HCT116 (cell line): ENCODE measurements at regions not wholly inside any gene's neighbourhood (a gene's known extent, or its start where the extent isn't known, plus 50 kb on each side); places are given as distances from the start of the nearest gene placed in this dataset.

Experiments used
- ATAC-seq: fragments of 200-7000 bp; cut with Tn5 transposase; 2 replicates; pipeline ENCODE4 v1.9.1; 2020; ENCODE audit warnings: mild to moderate bottlenecking, moderate library complexity
- BruUV-seq: library from RNA; stranded (reverse); fragments of 400-500 nt; replicated peaks from 2 replicates; lab custom pipeline; 2021; lab: Mats Ljungman, UMichigan
- CTCF ChIA-PET: fragments of 300-600 bp; sonication (Branson Sonifier 250); formaldehyde crosslinking; loops from one replicate; lab custom pipeline; 2021; ENCODE audit warnings: antibody characterized with exemption; lab: Charles Lee
- POLR2A ChIA-PET: fragments of 300-600, 350-600 bp; sonication (Branson Sonifier 250); formaldehyde crosslinking; loops from one replicate; lab custom pipeline; 2021; ENCODE audit warnings: antibody characterized with exemption; lab: Charles Lee
- RAD21 ChIA-PET, 2 experiments: fragments of 300-600 bp; sonication (Branson Sonifier 250); formaldehyde crosslinking; loops; one replicate each; lab custom pipeline; 2023; ENCODE audit warnings: low total read pairs in 2 of 2; ENCODE audit not compliant: uncharacterized antibody in 2 of 2, unreplicated experiment in 2 of 2, low non-redundant PET in 1 of 2; lab: Charles Lee
- DNase-seq: peaks from one replicate; pipeline ENCODE4 v3.0.0-alpha.2; 2010; ENCODE audit warnings: low read depth, low spot score
- H2AFZ ChIP-seq: fragments of 200-600 bp; shearing (Covaris generic), sonication (generic); 2 replicates; pipeline ENCODE4 v1.6.1; 2017; ENCODE audit warnings: low read depth, mixed run types, mixed read lengths, antibody characterized with exemption, low read length; ENCODE audit not compliant: poor library complexity, severe bottlenecking
- H3K27ac ChIP-seq: 2 replicates; pipeline ENCODE4 v1.5.1; 2012; ENCODE audit warnings: low read depth, low read length
- H3K27me3 ChIP-seq: fragments of 200-600 bp; sonication (generic); 2 replicates; pipeline ENCODE4 v1.6.1; 2016; ENCODE audit warnings: mixed run types, low read length, mixed read lengths; ENCODE audit not compliant: insufficient read depth
- H3K36me3 ChIP-seq, 2 experiments: fragments of 200-500 bp in 1 of 2; fragments of 200-600 bp in 1 of 2; sonication (Bioruptor generic) in 1 of 2; sonication (generic) in 1 of 2; 2 replicates each; pipeline versions ENCODE4 v1.5.1 to v1.6.1; 2014 to 2016; ENCODE audit warnings: low read length in 2 of 2, inconsistent platforms in 1 of 2, mixed read lengths in 1 of 2, mixed run types in 1 of 2; ENCODE audit not compliant: insufficient read depth in 2 of 2, control insufficient read depth in 1 of 2
- H3K4me1 ChIP-seq, 2 experiments: fragments of 200-600 bp in 1 of 2; sonication (generic) in 1 of 2; 2 replicates each; pipeline versions ENCODE4 v1.5.1 to v1.6.1; 2012 to 2017; ENCODE audit warnings: low read length in 2 of 2, inconsistent platforms in 1 of 2, mild to moderate bottlenecking in 1 of 2, mixed read lengths in 1 of 2, mixed run types in 1 of 2, moderate library complexity in 1 of 2; ENCODE audit not compliant: insufficient read depth in 2 of 2, control insufficient read depth in 1 of 2
- H3K4me2 ChIP-seq: fragments of 200-600 bp; sonication (generic); 2 replicates; pipeline ENCODE4 v1.6.1; 2017; ENCODE audit warnings: mixed run types, low read length, mixed read lengths
- H3K4me3 ChIP-seq, 2 experiments: fragments of 200-600 bp in 1 of 2; sonication (generic) in 1 of 2; replicated peaks in 1 of 2; 2 replicates each; pipeline ENCODE4 v1.5.1; 2011 to 2016; ENCODE audit warnings: low read length in 2 of 2, control low read depth in 1 of 2, low read depth in 1 of 2, mild to moderate bottlenecking in 1 of 2, mixed read lengths in 1 of 2, mixed run types in 1 of 2
- H3K79me2 ChIP-seq: fragments of 200-600 bp; sonication (generic); 2 replicates; pipeline ENCODE4 v1.6.1; 2017; ENCODE audit warnings: mild to moderate bottlenecking, mixed run types, low read length, moderate library complexity, mixed read lengths; ENCODE audit not compliant: insufficient read depth
- H3K9ac ChIP-seq: fragments of 200-600 bp; sonication (generic); 2 replicates; pipeline ENCODE4 v1.6.1; 2016; ENCODE audit warnings: low read length, mixed read lengths
- H3K9me2 ChIP-seq: fragments of 200-600 bp; sonication (generic), shearing (Covaris generic); 2 replicates; pipeline ENCODE4 v1.6.1; 2017; ENCODE audit warnings: mixed run types, mild to moderate bottlenecking, moderate library complexity; ENCODE audit not compliant: insufficient read depth
- H3K9me3 ChIP-seq, 2 experiments: fragments of 200-500 bp in 1 of 2; fragments of 200-600 bp in 1 of 2; sonication (Bioruptor generic) in 1 of 2; sonication (generic) in 1 of 2; 2 replicates each; pipeline ENCODE4 v1.6.1; 2014 to 2017; ENCODE audit warnings: low read length in 2 of 2, mixed read lengths in 2 of 2, inconsistent platforms in 1 of 2, low read depth in 1 of 2, mild to moderate bottlenecking in 1 of 2, mixed run types in 1 of 2, moderate library complexity in 1 of 2; ENCODE audit not compliant: control insufficient read depth in 1 of 2, insufficient read depth in 1 of 2
- H4K20me1 ChIP-seq: fragments of 200-600 bp; sonication (generic), shearing (Covaris generic); 2 replicates; pipeline ENCODE4 v1.6.1; 2017; ENCODE audit warnings: mixed run types, mild to moderate bottlenecking, moderate library complexity; ENCODE audit not compliant: insufficient read depth
- CEBPB ChIP-seq: IDR thresholded peaks from 2 replicates; pipeline ENCODE4 v1.6.1; 2012; ENCODE audit warnings: low read depth
- EGR1 ChIP-seq: IDR thresholded peaks from 2 replicates; pipeline ENCODE4 v1.6.1; 2012; ENCODE audit warnings: low read depth
- ELF1 ChIP-seq: IDR thresholded peaks from 2 replicates; pipeline ENCODE4 v1.6.1; 2012; ENCODE audit warnings: low read depth, borderline replicate concordance
- EZH2 ChIP-seq: fragments of 200-600 bp; sonication (generic); IDR thresholded peaks from 2 replicates; pipeline ENCODE4 v1.6.1; 2017; ENCODE audit warnings: antibody characterized with exemption, mixed run types
- EZH2phosphoT487 ChIP-seq: fragments of 200-600 bp; IDR thresholded peaks from 2 replicates; pipeline ENCODE4 v1.6.1; 2018; ENCODE audit warnings: antibody characterized with exemption, borderline replicate concordance
- JUND ChIP-seq: IDR thresholded peaks from 2 replicates; pipeline ENCODE4 v1.6.1; 2012
- POLR2A ChIP-seq: IDR thresholded peaks from 2 replicates; pipeline ENCODE4 v1.7.0; 2011; ENCODE audit warnings: borderline replicate concordance; ENCODE audit not compliant: insufficient read depth, insufficient read length; ENCODE audit errors: extremely low read depth
- POLR2AphosphoS5 ChIP-seq: IDR thresholded peaks from 2 replicates; pipeline ENCODE4 v1.6.1; 2011; ENCODE audit warnings: mild to moderate bottlenecking, low read depth, low read length, moderate library complexity
- RAD21 ChIP-seq: IDR thresholded peaks from 2 replicates; pipeline ENCODE4 v1.6.1; 2012; ENCODE audit warnings: low read depth, mild to moderate bottlenecking
- SP1 ChIP-seq: IDR thresholded peaks from 2 replicates; pipeline ENCODE4 v1.6.1; 2012; ENCODE audit warnings: low read depth
- SRF ChIP-seq: IDR thresholded peaks from 2 replicates; pipeline ENCODE4 v1.6.1; 2012; ENCODE audit warnings: low read depth
- TCF7L2 ChIP-seq: IDR thresholded peaks from 2 replicates; pipeline ENCODE4 v1.7.0; 2011; ENCODE audit warnings: borderline replicate concordance, inconsistent platforms; ENCODE audit not compliant: insufficient read depth, insufficient read length; ENCODE audit errors: extremely low read depth
- ZNF274 ChIP-seq: fragments of 200-500 bp; sonication (Bioruptor generic); IDR thresholded peaks from 2 replicates; pipeline ENCODE4 v1.6.1; 2014; ENCODE audit warnings: mild to moderate bottlenecking, low read depth, low read length, inconsistent platforms
- intact Hi-C: fragments of 100-400 bp; cut with micrococcal nuclease; formaldehyde crosslinking; loops from 2 replicates; pipeline ENCODE4 v1.10.0; 2022
- TF ChIP-seq, protein P1 (sequence below): IDR thresholded peaks from 2 replicates; pipeline ENCODE4 v1.6.1; 2012; ENCODE audit warnings: low read depth
- TF ChIP-seq, protein P2 (sequence below), 3 experiments: fragments of 200-600 bp in 1 of 3; sonication (generic) in 1 of 3; IDR thresholded peaks in 2 of 3; conservative IDR thresholded peaks in 1 of 3; 2 replicates each; pipeline ENCODE4 v1.5.1; 2012 to 2017; ENCODE audit warnings: low read depth in 2 of 3, low read length in 2 of 3, antibody characterized with exemption in 1 of 3, borderline replicate concordance in 1 of 3, control low read depth in 1 of 3, mild to moderate bottlenecking in 1 of 3, mixed read lengths in 1 of 3, mixed run types in 1 of 3, moderate library complexity in 1 of 3; ENCODE audit not compliant: insufficient read depth in 1 of 3
- TF ChIP-seq, protein P3 (sequence below): IDR thresholded peaks from 2 replicates; pipeline ENCODE4 v1.6.1; 2012
- TF ChIP-seq, protein P4 (sequence below): IDR thresholded peaks from 2 replicates; pipeline ENCODE4 v1.6.1; 2012
- TF ChIP-seq, protein P5 (sequence below): IDR thresholded peaks from 2 replicates; pipeline ENCODE4 v1.6.1; 2011; ENCODE audit warnings: mild to moderate bottlenecking, low read length, moderate library complexity; ENCODE audit not compliant: insufficient replicate concordance; ENCODE audit errors: extremely low read depth

DNA sequence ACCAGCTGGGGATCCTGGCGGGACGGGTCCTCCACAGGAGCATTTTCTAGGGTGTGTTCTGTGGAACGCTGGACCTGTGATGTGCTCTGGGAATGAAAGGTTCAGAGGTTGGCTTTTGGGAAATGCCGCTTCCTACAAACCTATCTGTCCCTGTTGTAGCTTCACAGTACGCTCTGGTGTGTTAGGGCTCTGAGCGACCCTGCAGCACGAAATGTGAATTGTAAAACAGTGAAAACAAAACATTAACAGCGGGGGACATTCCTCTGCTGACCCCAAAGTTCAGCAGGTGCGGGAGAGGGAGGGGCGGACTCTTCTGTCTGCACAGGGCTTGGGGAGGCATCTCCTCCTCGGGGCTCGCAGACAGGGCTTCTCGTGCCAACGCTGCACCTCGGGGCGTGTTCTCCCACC is 155.9 kb downstream of the NRN1 start:
- no peak for TF ChIP-seq ZNF274
- TF ChIP-seq EZH2phosphoT487, result no peak
- no peak for TF ChIP-seq EZH2
- TF ChIP-seq, protein P1, sequence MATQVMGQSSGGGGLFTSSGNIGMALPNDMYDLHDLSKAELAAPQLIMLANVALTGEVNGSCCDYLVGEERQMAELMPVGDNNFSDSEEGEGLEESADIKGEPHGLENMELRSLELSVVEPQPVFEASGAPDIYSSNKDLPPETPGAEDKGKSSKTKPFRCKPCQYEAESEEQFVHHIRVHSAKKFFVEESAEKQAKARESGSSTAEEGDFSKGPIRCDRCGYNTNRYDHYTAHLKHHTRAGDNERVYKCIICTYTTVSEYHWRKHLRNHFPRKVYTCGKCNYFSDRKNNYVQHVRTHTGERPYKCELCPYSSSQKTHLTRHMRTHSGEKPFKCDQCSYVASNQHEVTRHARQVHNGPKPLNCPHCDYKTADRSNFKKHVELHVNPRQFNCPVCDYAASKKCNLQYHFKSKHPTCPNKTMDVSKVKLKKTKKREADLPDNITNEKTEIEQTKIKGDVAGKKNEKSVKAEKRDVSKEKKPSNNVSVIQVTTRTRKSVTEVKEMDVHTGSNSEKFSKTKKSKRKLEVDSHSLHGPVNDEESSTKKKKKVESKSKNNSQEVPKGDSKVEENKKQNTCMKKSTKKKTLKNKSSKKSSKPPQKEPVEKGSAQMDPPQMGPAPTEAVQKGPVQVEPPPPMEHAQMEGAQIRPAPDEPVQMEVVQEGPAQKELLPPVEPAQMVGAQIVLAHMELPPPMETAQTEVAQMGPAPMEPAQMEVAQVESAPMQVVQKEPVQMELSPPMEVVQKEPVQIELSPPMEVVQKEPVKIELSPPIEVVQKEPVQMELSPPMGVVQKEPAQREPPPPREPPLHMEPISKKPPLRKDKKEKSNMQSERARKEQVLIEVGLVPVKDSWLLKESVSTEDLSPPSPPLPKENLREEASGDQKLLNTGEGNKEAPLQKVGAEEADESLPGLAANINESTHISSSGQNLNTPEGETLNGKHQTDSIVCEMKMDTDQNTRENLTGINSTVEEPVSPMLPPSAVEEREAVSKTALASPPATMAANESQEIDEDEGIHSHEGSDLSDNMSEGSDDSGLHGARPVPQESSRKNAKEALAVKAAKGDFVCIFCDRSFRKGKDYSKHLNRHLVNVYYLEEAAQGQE, result no peak
- no peak for TF ChIP-seq POLR2A
- TF ChIP-seq, protein P2, sequence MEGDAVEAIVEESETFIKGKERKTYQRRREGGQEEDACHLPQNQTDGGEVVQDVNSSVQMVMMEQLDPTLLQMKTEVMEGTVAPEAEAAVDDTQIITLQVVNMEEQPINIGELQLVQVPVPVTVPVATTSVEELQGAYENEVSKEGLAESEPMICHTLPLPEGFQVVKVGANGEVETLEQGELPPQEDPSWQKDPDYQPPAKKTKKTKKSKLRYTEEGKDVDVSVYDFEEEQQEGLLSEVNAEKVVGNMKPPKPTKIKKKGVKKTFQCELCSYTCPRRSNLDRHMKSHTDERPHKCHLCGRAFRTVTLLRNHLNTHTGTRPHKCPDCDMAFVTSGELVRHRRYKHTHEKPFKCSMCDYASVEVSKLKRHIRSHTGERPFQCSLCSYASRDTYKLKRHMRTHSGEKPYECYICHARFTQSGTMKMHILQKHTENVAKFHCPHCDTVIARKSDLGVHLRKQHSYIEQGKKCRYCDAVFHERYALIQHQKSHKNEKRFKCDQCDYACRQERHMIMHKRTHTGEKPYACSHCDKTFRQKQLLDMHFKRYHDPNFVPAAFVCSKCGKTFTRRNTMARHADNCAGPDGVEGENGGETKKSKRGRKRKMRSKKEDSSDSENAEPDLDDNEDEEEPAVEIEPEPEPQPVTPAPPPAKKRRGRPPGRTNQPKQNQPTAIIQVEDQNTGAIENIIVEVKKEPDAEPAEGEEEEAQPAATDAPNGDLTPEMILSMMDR (IDR thresholded peaks at IDR 0.05 in 2 of 3, conservative IDR thresholded peaks at IDR 0.05 in 1 of 3; ENCODE audit: borderline replicate concordance in 1 of 3, insufficient read depth in 1 of 3, low read depth in 2 of 3, low read length in 2 of 3), result no peak
- TF ChIP-seq, protein P3, sequence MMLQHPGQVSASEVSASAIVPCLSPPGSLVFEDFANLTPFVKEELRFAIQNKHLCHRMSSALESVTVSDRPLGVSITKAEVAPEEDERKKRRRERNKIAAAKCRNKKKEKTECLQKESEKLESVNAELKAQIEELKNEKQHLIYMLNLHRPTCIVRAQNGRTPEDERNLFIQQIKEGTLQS, result no peak
- TF ChIP-seq ELF1, result no peak
- TF ChIP-seq JUND, result no peak
- no peak for TF ChIP-seq SRF
- no peak for TF ChIP-seq TCF7L2
- TF ChIP-seq SP1, result no peak
- TF ChIP-seq RAD21, result no peak
- TF ChIP-seq CEBPB, result no peak
- TF ChIP-seq, protein P4, sequence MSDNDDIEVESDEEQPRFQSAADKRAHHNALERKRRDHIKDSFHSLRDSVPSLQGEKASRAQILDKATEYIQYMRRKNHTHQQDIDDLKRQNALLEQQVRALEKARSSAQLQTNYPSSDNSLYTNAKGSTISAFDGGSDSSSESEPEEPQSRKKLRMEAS, result no peak
- TF ChIP-seq, protein P5, sequence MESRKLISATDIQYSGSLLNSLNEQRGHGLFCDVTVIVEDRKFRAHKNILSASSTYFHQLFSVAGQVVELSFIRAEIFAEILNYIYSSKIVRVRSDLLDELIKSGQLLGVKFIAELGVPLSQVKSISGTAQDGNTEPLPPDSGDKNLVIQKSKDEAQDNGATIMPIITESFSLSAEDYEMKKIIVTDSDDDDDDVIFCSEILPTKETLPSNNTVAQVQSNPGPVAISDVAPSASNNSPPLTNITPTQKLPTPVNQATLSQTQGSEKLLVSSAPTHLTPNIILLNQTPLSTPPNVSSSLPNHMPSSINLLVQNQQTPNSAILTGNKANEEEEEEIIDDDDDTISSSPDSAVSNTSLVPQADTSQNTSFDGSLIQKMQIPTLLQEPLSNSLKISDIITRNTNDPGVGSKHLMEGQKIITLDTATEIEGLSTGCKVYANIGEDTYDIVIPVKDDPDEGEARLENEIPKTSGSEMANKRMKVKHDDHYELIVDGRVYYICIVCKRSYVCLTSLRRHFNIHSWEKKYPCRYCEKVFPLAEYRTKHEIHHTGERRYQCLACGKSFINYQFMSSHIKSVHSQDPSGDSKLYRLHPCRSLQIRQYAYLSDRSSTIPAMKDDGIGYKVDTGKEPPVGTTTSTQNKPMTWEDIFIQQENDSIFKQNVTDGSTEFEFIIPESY, result no peak
- TF ChIP-seq POLR2AphosphoS5, result no peak
- no peak for TF ChIP-seq EGR1
- TF ChIP-seq, all 23 proteins: peak for 0
- H3K4me3 ChIP-seq, result no peak overlapping the region
- intact Hi-C loops, result no loop called here
- no TSS peak for BruUV-seq
- ATAC-seq (no peak), DNase-seq (no peak)
- H3K9ac ChIP-seq, result no peak overlapping the region
- no peak overlapping the region for H3K27ac ChIP-seq
- H3K27me3 ChIP-seq, result peaks cover 45% of the 10 kb centered on the region
- no peaks in the 10 kb centered on the region for H3K79me2 ChIP-seq
- no peaks in the 10 kb centered on the region for H4K20me1 ChIP-seq
- ChIA-PET CTCF (no interaction called here), POLR2A (no interaction called here), RAD21 (no interaction called here)
- H3K36me3 ChIP-seq, result no peaks in the 10 kb centered on the region
- H3K4me2 ChIP-seq, result no peak overlapping the region
- H3K9me2 ChIP-seq, result no peaks in the 10 kb centered on the region
- no peak overlapping the region for H2AFZ ChIP-seq
- no peaks in the 10 kb centered on the region for H3K4me1 ChIP-seq
- no peaks in the 10 kb centered on the region for H3K9me3 ChIP-seq
